ENCODE measurements at regions not wholly inside any gene's neighbourhood (a gene's known extent, or its start where the extent isn't known, plus 50 kb on each side); places are given as distances from the start of the nearest gene placed in this dataset.
"Not testable (repeated sequence)": the region's sequence is repeated elsewhere in the genome, so short reads cannot be mapped to it uniquely, and the experiment has no call there.

DNA sequence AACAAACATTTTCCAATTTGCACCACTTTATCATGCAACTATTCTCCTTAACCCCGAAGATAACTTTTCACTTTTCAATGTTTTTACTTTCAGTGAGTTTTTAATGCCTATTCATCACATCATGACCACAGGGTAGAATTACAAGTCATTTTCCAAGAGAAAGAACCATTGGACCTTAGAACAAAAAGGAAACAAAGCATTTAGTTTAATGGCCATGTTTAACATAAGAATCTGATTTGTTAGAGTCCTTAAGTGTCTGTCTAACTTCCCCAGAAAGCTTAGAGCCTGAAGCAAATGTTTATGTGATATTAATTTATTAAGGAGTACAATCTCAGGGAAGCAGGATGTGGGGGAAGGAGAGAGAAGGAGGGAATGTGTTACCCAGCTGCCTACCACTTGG, 325.8 kb upstream of the RIOK2 start:
- H3K36me3 Mint-ChIP-seq, result no peaks in the 10 kb centered on the region

DNA sequence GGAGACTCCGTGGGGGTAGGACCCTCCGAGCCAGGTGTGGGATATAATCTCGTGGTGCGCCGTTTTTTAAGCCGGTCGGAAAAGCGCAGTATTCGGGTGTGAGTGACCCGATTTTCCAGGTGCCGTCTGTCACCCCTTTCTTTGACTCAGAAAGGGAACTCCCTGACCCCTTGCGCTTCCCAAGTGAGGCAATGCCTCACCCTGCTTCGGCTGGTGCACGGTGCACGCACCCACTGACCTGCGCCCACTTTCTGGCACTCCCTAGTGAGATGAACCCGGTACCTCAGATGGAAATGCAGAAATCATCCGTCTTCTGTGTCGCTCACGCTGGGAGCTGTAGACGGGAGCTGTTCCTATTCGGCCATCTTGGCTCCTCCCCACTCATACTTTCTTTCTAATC, 336.5 kb upstream of the RIOK2 start:
- 98% methylated on average over 22 of the region's 22 CpGs for whole genome bisulfite sequencing (ENCODE audit: insufficient coverage)
- intact Hi-C loops (cut with micrococcal nuclease); H3K27ac Mint-ChIP-seq; H3K9ac ChIP-seq (ENCODE audit: insufficient read depth, low read length, poor library complexity, severe bottlenecking); H3K4me1 Mint-ChIP-seq; H3K36me3 Mint-ChIP-seq; H2AFZ ChIP-seq (ENCODE audit: insufficient read depth, low read depth, low read length, poor library complexity, severe bottlenecking); H4K20me1 ChIP-seq (ENCODE audit: insufficient read depth, low read length); H3K27me3 Mint-ChIP-seq (ENCODE audit: low read depth in 3 of 3); H3K4me3 ChIP-seq (replicated peaks in 1 of 3; ENCODE audit: low read depth in 2 of 3, low read length in 3 of 3); H3K4me3 Mint-ChIP-seq; DNase-seq; H3K9me3 Mint-ChIP-seq; H3K27me3 ChIP-seq (ENCODE audit: control insufficient read depth in 2 of 2, insufficient read depth in 2 of 2, low read length in 2 of 2); H3K79me2 ChIP-seq (ENCODE audit: insufficient read depth, low read length); H3K4me2 ChIP-seq (replicated peaks; ENCODE audit: extremely low read depth, low read length, poor library complexity, severe bottlenecking); H3K36me3 ChIP-seq (replicated peaks in 1 of 2; ENCODE audit: control insufficient read depth in 1 of 2, insufficient read depth in 2 of 2, low read length in 2 of 2); H3K9me3 ChIP-seq (replicated peaks in 1 of 2; ENCODE audit: control insufficient read depth in 1 of 2, insufficient read depth in 1 of 2, low read length in 2 of 2); H3K4me1 ChIP-seq (ENCODE audit: control insufficient read depth in 1 of 2, insufficient read depth in 2 of 2, low read length in 2 of 2); H3K27ac ChIP-seq (ENCODE audit: low read depth in 1 of 2, low read length in 2 of 2): not testable (repeated sequence)

More for the DNA sequence above, 325.8 kb upstream of the RIOK2 start:
- H3K4me3 ChIP-seq (replicated peaks in 1 of 3; ENCODE audit: low read depth in 2 of 3, low read length in 3 of 3), result no peak overlapping the region
- TF ChIP-seq, protein P1, sequence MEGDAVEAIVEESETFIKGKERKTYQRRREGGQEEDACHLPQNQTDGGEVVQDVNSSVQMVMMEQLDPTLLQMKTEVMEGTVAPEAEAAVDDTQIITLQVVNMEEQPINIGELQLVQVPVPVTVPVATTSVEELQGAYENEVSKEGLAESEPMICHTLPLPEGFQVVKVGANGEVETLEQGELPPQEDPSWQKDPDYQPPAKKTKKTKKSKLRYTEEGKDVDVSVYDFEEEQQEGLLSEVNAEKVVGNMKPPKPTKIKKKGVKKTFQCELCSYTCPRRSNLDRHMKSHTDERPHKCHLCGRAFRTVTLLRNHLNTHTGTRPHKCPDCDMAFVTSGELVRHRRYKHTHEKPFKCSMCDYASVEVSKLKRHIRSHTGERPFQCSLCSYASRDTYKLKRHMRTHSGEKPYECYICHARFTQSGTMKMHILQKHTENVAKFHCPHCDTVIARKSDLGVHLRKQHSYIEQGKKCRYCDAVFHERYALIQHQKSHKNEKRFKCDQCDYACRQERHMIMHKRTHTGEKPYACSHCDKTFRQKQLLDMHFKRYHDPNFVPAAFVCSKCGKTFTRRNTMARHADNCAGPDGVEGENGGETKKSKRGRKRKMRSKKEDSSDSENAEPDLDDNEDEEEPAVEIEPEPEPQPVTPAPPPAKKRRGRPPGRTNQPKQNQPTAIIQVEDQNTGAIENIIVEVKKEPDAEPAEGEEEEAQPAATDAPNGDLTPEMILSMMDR (IDR thresholded peaks at IDR 0.05), result no peak
- intact Hi-C loops (cut with micrococcal nuclease), result no loop called here
- H3K9ac ChIP-seq (ENCODE audit: insufficient read depth, low read length, poor library complexity, severe bottlenecking), result no peak overlapping the region
- H3K4me3 Mint-ChIP-seq, result no peak overlapping the region
- DNase-seq, result no peak
- no peak overlapping the region for H3K27ac Mint-ChIP-seq
- no peaks in the 10 kb centered on the region for H3K79me2 ChIP-seq (ENCODE audit: insufficient read depth, low read length)
- peaks cover 0 to 2% (median 1%) of the 10 kb centered on the region in 3 donors for H3K27me3 Mint-ChIP-seq (ENCODE audit: low read depth in 3 of 3)
- peaks cover 0 to 5% (median 0%) of the 10 kb centered on the region in 7 donors for H3K9me3 Mint-ChIP-seq
- no peaks in the 10 kb centered on the region for H3K4me1 Mint-ChIP-seq
- WGBS (ENCODE audit: insufficient coverage), result no CpG with 5 or more reads among the region's 1 CpG
- no peak overlapping the region for H3K27ac ChIP-seq (ENCODE audit: low read depth in 1 of 2, low read length in 2 of 2)
- no peaks in the 10 kb centered on the region for H4K20me1 ChIP-seq (ENCODE audit: insufficient read depth, low read length)
- H3K36me3 ChIP-seq (replicated peaks in 1 of 2; ENCODE audit: control insufficient read depth in 1 of 2, insufficient read depth in 2 of 2, low read length in 2 of 2), result no peaks in the 10 kb centered on the region
- no peak overlapping the region for H3K4me2 ChIP-seq (replicated peaks; ENCODE audit: extremely low read depth, low read length, poor library complexity, severe bottlenecking)
- no peaks in the 10 kb centered on the region for H3K27me3 ChIP-seq (ENCODE audit: control insufficient read depth in 2 of 2, insufficient read depth in 2 of 2, low read length in 2 of 2)
- no peaks in the 10 kb centered on the region for H3K9me3 ChIP-seq (replicated peaks in 1 of 2; ENCODE audit: control insufficient read depth in 1 of 2, insufficient read depth in 1 of 2, low read length in 2 of 2)
- no peaks in the 10 kb centered on the region for H3K4me1 ChIP-seq (ENCODE audit: control insufficient read depth in 1 of 2, insufficient read depth in 2 of 2, low read length in 2 of 2)
- H2AFZ ChIP-seq (ENCODE audit: insufficient read depth, low read depth, low read length, poor library complexity, severe bottlenecking), result no peak overlapping the region

- H3K36me3 ChIP-seq (replicated peaks in 1 of 2; ENCODE audit: control insufficient read depth in 1 of 2, insufficient read depth in 2 of 2, low read length in 2 of 2); H3K4me3 Mint-ChIP-seq; H3K27me3 Mint-ChIP-seq (ENCODE audit: low read depth in 3 of 3); H3K27me3 ChIP-seq (ENCODE audit: control insufficient read depth in 2 of 2, insufficient read depth in 2 of 2, low read length in 2 of 2); H3K27ac ChIP-seq (ENCODE audit: low read depth in 1 of 2, low read length in 2 of 2); intact Hi-C loops (cut with micrococcal nuclease); H3K9me3 ChIP-seq (replicated peaks in 1 of 2; ENCODE audit: control insufficient read depth in 1 of 2, insufficient read depth in 1 of 2, low read length in 2 of 2); H3K36me3 Mint-ChIP-seq; H3K27ac Mint-ChIP-seq; H3K4me3 ChIP-seq (replicated peaks in 1 of 3; ENCODE audit: low read depth in 2 of 3, low read length in 3 of 3); H3K9me3 Mint-ChIP-seq; H3K4me1 Mint-ChIP-seq; H3K79me2 ChIP-seq (ENCODE audit: insufficient read depth, low read length); H3K9ac ChIP-seq (ENCODE audit: insufficient read depth, low read length, poor library complexity, severe bottlenecking); DNase-seq; H3K4me2 ChIP-seq (replicated peaks; ENCODE audit: extremely low read depth, low read length, poor library complexity, severe bottlenecking); H4K20me1 ChIP-seq (ENCODE audit: insufficient read depth, low read length); H2AFZ ChIP-seq (ENCODE audit: insufficient read depth, low read depth, low read length, poor library complexity, severe bottlenecking): not testable (repeated sequence)
- no CpG with 5 or more reads among the region's 2 CpGs for WGBS (ENCODE audit: insufficient coverage)
- peaks cover 0 to 10% of the 10 kb centered on the region in 2 donors for H3K4me1 ChIP-seq (ENCODE audit: control insufficient read depth in 1 of 2, insufficient read depth in 2 of 2, low read length in 2 of 2)
Observed at GRCh38 chr5:97523336-97523735, 340.3 kb upstream of the RIOK2 start.
